KOPT-K1 (cell line): ENCODE measurements at regions not wholly inside any gene's neighbourhood (a gene's known extent, or its start where the extent isn't known, plus 50 kb on each side); places are given as distances from the start of the nearest gene placed in this dataset.
"Not testable (repeated sequence)": the region's sequence is repeated elsewhere in the genome, so short reads cannot be mapped to it uniquely, and the experiment has no call there.

ENCODE experiments used
- H3K27ac ChIP-seq: fragments of 200-600 bp; sonication (generic); 2 replicates; pipeline ENCODE4 v1.5.1; 2016; ENCODE audit warnings: antibody characterized with exemption, mild to moderate bottlenecking, low read depth, low read length; ENCODE audit not compliant: poor library complexity, severe bottlenecking
- H3K36me3 ChIP-seq: fragments of 200-600 bp; sonication (generic); 2 replicates; pipeline ENCODE4 v1.5.1; 2017; ENCODE audit warnings: antibody characterized with exemption, mild to moderate bottlenecking, low read length, moderate library complexity; ENCODE audit not compliant: insufficient read depth
- H3K9me3 ChIP-seq: fragments of 200-600 bp; sonication (generic); 2 replicates; pipeline ENCODE4 v1.5.1; 2017; ENCODE audit warnings: antibody characterized with exemption, low read length, mild to moderate bottlenecking; ENCODE audit not compliant: insufficient read depth, poor library complexity, severe bottlenecking

- H3K27ac ChIP-seq = no peak overlapping the region
- no peaks in the 10 kb centered on the region for H3K36me3 ChIP-seq
- no peaks in the 10 kb centered on the region for H3K9me3 ChIP-seq
Observed at GRCh38 chr14:54232735-54233134, 164.1 kb upstream of the CDKN3 start.

- no peaks in the 10 kb centered on the region for H3K36me3 ChIP-seq
- no peak overlapping the region for H3K27ac ChIP-seq
- peaks cover 4% of the 10 kb centered on the region for H3K9me3 ChIP-seq
Observed at GRCh38 chr14:54241517-54241916, 155.3 kb upstream of the CDKN3 start.

- H3K9me3 ChIP-seq = no peaks in the 10 kb centered on the region
- H3K27ac ChIP-seq = no peak overlapping the region
- H3K36me3 ChIP-seq = no peaks in the 10 kb centered on the region
Observed at GRCh38 chr14:54251356-54251755, 145.5 kb upstream of the CDKN3 start.

GRCh38 chr14:54252072-54252730 is 144.6 kb upstream of the CDKN3 start:
- no peak overlapping the region for H3K27ac ChIP-seq
- H3K36me3 ChIP-seq = no peaks in the 10 kb centered on the region

GRCh38 chr14:54253195-54253947 is 143.4 kb upstream of the CDKN3 start:
- Histone ChIP-seq H3K36me3 (no peaks in the 10 kb centered on the region), H3K9me3 (no peaks in the 10 kb centered on the region), H3K27ac (no peak overlapping the region)

More at GRCh38 chr14:54252072-54252730, 144.6 kb upstream of the CDKN3 start:
- no peaks in the 10 kb centered on the region for H3K9me3 ChIP-seq

- H3K27ac ChIP-seq = no peak overlapping the region
- H3K9me3 ChIP-seq = no peaks in the 10 kb centered on the region
- no peaks in the 10 kb centered on the region for H3K36me3 ChIP-seq
Observed at GRCh38 chr14:54256156-54256555, 140.7 kb upstream of the CDKN3 start.

- H3K27ac ChIP-seq = no peak overlapping the region
- H3K9me3 ChIP-seq = no peaks in the 10 kb centered on the region
- H3K36me3 ChIP-seq = no peaks in the 10 kb centered on the region
Observed at GRCh38 chr14:54257424-54257823, 139.4 kb upstream of the CDKN3 start.

- Histone ChIP-seq H3K9me3 (no peaks in the 10 kb centered on the region), H3K27ac (no peak overlapping the region), H3K36me3 (no peaks in the 10 kb centered on the region)
Observed at GRCh38 chr14:54258382-54258781, 138.4 kb upstream of the CDKN3 start.

GRCh38 chr14:54259821-54260220 is 137.0 kb upstream of the CDKN3 start:
- Histone ChIP-seq H3K27ac (no peak overlapping the region), H3K36me3 (no peaks in the 10 kb centered on the region), H3K9me3 (no peaks in the 10 kb centered on the region)

- Histone ChIP-seq H3K27ac (no peak overlapping the region), H3K9me3 (no peaks in the 10 kb centered on the region), H3K36me3 (no peaks in the 10 kb centered on the region)
Observed at GRCh38 chr14:54261283-54261682, 135.5 kb upstream of the CDKN3 start.

- not testable (repeated sequence) for H3K36me3 ChIP-seq, H3K27ac ChIP-seq, H3K9me3 ChIP-seq
Observed at GRCh38 chr14:54266616-54267015, 130.2 kb upstream of the CDKN3 start.

GRCh38 chr14:54267172-54267571 is 129.6 kb upstream of the CDKN3 start:
- Histone ChIP-seq H3K36me3 (no peaks in the 10 kb centered on the region), H3K27ac (no peak overlapping the region), H3K9me3 (no peaks in the 10 kb centered on the region)

- Histone ChIP-seq H3K27ac (no peak overlapping the region), H3K9me3 (no peaks in the 10 kb centered on the region)
Observed at GRCh38 chr14:54275997-54276725, 120.6 kb upstream of the CDKN3 start.

GRCh38 chr14:54278087-54278486 is 118.7 kb upstream of the CDKN3 start:
- H3K27ac ChIP-seq = no peak overlapping the region
- no peaks in the 10 kb centered on the region for H3K36me3 ChIP-seq
- peaks cover 12% of the 10 kb centered on the region for H3K9me3 ChIP-seq

More at GRCh38 chr14:54275997-54276725, 120.6 kb upstream of the CDKN3 start:
- H3K36me3 ChIP-seq = no peaks in the 10 kb centered on the region

GRCh38 chr14:54278665-54279295 is 118.0 kb upstream of the CDKN3 start:
- Histone ChIP-seq H3K36me3 (no peaks in the 10 kb centered on the region), H3K27ac (no peak overlapping the region), H3K9me3 (peaks cover 12% of the 10 kb centered on the region)
